ENCODE measurements at regions not wholly inside any gene's neighbourhood (a gene's known extent, or its start where the extent isn't known, plus 50 kb on each side); places are given as distances from the start of the nearest gene placed in this dataset.
A peak's percentile ranks its signal among the peaks of the same experiment; 100 is the strongest.

DNA sequence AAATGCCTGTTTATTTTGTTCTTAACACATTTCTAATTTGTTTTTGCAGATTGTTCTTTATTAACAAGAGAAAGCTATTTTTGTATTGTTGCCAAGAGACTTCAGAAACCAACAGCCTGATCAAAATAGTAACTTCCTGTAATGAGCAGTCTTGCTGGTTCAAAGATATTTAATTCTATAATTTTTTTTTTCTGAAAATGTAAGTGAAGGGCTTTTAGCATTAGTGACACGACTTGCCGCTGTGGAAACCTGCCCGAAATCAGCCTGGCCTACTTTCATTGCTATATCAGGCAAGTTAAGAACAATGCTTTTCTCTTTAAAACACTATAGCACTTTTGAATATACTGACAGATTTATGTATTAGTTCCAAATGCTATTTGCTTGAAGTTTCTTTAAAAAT, 374.3 kb downstream of the EFNB2 start:
- H3K9me3 Mint-ChIP-seq = peaks cover 9% of the 10 kb centered on the region
- TF ChIP-seq, protein P1, sequence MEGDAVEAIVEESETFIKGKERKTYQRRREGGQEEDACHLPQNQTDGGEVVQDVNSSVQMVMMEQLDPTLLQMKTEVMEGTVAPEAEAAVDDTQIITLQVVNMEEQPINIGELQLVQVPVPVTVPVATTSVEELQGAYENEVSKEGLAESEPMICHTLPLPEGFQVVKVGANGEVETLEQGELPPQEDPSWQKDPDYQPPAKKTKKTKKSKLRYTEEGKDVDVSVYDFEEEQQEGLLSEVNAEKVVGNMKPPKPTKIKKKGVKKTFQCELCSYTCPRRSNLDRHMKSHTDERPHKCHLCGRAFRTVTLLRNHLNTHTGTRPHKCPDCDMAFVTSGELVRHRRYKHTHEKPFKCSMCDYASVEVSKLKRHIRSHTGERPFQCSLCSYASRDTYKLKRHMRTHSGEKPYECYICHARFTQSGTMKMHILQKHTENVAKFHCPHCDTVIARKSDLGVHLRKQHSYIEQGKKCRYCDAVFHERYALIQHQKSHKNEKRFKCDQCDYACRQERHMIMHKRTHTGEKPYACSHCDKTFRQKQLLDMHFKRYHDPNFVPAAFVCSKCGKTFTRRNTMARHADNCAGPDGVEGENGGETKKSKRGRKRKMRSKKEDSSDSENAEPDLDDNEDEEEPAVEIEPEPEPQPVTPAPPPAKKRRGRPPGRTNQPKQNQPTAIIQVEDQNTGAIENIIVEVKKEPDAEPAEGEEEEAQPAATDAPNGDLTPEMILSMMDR (conservative IDR thresholded peaks at IDR 0.05) = no peak
- H3K27me3 ChIP-seq (ENCODE audit: control insufficient read depth, insufficient read depth, low read length, poor library complexity, severe bottlenecking) = no peaks in the 10 kb centered on the region
- no peaks in the 10 kb centered on the region for H3K36me3 ChIP-seq (ENCODE audit: control insufficient read depth, insufficient read depth, low read length)
- H3K4me3 ChIP-seq (ENCODE audit: low read length) = no peak overlapping the region
- H3K27ac ChIP-seq (ENCODE audit: low read depth, low read length) = no peak overlapping the region
- H3K27me3 Mint-ChIP-seq (ENCODE audit: insufficient read depth) = peaks cover 2% of the 10 kb centered on the region
- H3K36me3 Mint-ChIP-seq (ENCODE audit: low read depth) = no peaks in the 10 kb centered on the region
- no peak overlapping the region for H3K27ac Mint-ChIP-seq
- no peak for DNase-seq
- no peak overlapping the region for H3K4me3 Mint-ChIP-seq
- peaks cover 1% of the 10 kb centered on the region for H3K4me1 Mint-ChIP-seq
- H3K9ac ChIP-seq (ENCODE audit: extremely low read depth, low read length, poor library complexity, severe bottlenecking) = no peak overlapping the region
- WGBS, 2 experiments (ENCODE audit: insufficient coverage in 1 of 2, insufficient read length in 1 of 2) = 88% methylated on average over 3 of the region's 3 CpGs; no CpG with 5 or more reads in 1 of the 2 experiments
- no peaks in the 10 kb centered on the region for H3K4me1 ChIP-seq (ENCODE audit: control insufficient read depth, insufficient read depth, low read length)
- H3K9me3 ChIP-seq (ENCODE audit: control insufficient read depth, low read length) = peaks cover 5% of the 10 kb centered on the region

DNA sequence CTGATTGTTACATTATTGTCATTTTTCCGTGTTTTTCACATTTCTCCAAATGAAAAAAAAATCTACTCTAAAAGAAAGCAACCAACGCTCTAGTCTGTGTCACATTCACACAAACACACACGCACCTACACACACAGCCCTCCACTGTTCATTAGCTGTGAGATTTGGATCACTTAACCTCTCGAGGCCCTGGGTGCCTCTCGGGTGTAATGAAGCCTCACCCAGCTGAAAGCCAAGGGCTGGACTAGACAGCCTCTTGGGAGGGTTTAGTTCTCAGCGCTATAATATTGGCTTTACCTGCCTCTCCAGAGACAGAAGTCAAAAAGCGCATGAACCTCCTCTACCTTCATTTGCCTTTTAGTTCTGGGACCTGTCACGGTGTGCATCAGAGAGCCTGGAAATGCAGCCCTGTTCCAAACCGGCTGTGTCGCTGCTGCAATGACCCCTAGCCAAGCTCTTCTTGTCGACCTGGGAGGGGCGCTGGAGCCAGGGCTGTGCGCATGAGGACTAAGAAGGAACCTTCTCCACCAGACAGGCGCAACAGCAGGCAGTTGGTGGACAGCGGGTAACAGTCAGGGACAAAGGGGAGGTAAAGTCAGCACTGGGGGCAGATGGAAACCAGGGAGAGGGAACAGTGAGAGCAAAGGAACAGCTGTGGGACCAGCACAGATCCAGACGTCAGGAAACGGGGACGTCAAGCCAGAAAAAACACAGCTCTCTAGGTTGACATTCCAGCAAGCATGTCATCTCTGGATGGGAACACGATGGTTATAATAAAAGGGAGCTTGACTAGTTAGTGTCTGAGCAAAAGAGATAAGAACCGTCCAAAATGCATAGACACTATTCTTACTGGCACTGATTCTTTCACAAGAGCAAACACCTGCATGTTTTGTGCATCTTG, 375.9 kb downstream of the EFNB2 start:
- peaks cover 5% of the 10 kb centered on the region for H3K9me3 ChIP-seq (ENCODE audit: control insufficient read depth, low read length)
- WGBS, 2 experiments (ENCODE audit: insufficient coverage in 1 of 2, insufficient read length in 1 of 2) = 93 to 96% methylated on average over 13 to 20 of the region's 20 CpGs
- Mint-ChIP-seq H3K4me3 (no peak overlapping the region), H3K27me3 (ENCODE audit: insufficient read depth) (peaks cover 2% of the 10 kb centered on the region), H3K9me3 (no peaks in the 10 kb centered on the region), H3K27ac (peak overlapping the region; percentile 16), H3K36me3 (ENCODE audit: low read depth) (no peaks in the 10 kb centered on the region), H3K4me1 (peaks cover 1% of the 10 kb centered on the region)
- H3K27ac ChIP-seq (ENCODE audit: low read depth, low read length) = no peak overlapping the region
- H3K9ac ChIP-seq (ENCODE audit: extremely low read depth, low read length, poor library complexity, severe bottlenecking) = no peak overlapping the region
- no peaks in the 10 kb centered on the region for H3K36me3 ChIP-seq (ENCODE audit: control insufficient read depth, insufficient read depth, low read length)
- DNase-seq = no peak
- H3K4me3 ChIP-seq (ENCODE audit: low read length) = no peak overlapping the region
- H3K4me1 ChIP-seq (ENCODE audit: control insufficient read depth, insufficient read depth, low read length) = no peaks in the 10 kb centered on the region
- no peaks in the 10 kb centered on the region for H3K27me3 ChIP-seq (ENCODE audit: control insufficient read depth, insufficient read depth, low read length, poor library complexity, severe bottlenecking)
- TF ChIP-seq, protein P1 (conservative IDR thresholded peaks at IDR 0.05) = no peak

DNA sequence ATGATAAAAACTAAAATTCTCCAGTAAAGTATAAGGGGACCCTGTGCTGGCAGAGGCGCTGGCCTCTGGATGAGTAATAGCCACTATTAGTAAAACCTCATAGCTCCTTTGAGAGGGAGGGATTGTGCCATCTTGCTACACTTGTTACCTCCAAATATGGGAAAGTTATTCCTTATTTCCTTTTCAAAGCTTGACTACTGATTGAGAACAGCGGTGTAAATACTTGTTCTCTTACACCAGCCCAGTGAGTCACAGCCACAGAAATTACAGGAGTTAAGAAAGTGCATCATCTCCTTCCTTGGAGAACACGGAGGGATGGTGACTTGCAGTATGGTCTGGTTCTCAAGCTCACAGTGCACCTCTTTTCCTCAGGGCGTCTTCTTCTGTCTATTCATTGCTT, 379.0 kb downstream of the EFNB2 start:
- Mint-ChIP-seq H3K27me3 (ENCODE audit: insufficient read depth) (peaks cover 4% of the 10 kb centered on the region), H3K36me3 (ENCODE audit: low read depth) (no peaks in the 10 kb centered on the region), H3K9me3 (no peaks in the 10 kb centered on the region), H3K4me1 (peaks cover 5% of the 10 kb centered on the region), H3K4me3 (no peak overlapping the region), H3K27ac (no peak overlapping the region)
- TF ChIP-seq, protein P1 (conservative IDR thresholded peaks at IDR 0.05) = no peak
- H3K36me3 ChIP-seq (ENCODE audit: control insufficient read depth, insufficient read depth, low read length) = no peaks in the 10 kb centered on the region
- no peaks in the 10 kb centered on the region for H3K9me3 ChIP-seq (ENCODE audit: control insufficient read depth, low read length)
- no peak for DNase-seq
- no peaks in the 10 kb centered on the region for H3K27me3 ChIP-seq (ENCODE audit: control insufficient read depth, insufficient read depth, low read length, poor library complexity, severe bottlenecking)
- no peak overlapping the region for H3K4me3 ChIP-seq (ENCODE audit: low read length)
- WGBS, 2 experiments (ENCODE audit: insufficient coverage in 1 of 2, insufficient read length in 1 of 2) = 90 to 93% methylated on average over 3 to 4 of the region's 4 CpGs
- H3K4me1 ChIP-seq (ENCODE audit: control insufficient read depth, insufficient read depth, low read length) = no peaks in the 10 kb centered on the region
- no peak overlapping the region for H3K27ac ChIP-seq (ENCODE audit: low read depth, low read length)
- no peak overlapping the region for H3K9ac ChIP-seq (ENCODE audit: extremely low read depth, low read length, poor library complexity, severe bottlenecking)

Data from endodermal cell (in vitro differentiated cells).